ENCODE measurements at regions not wholly inside any gene's neighbourhood (a gene's known extent, or its start where the extent isn't known, plus 50 kb on each side); places are given as distances from the start of the nearest gene placed in this dataset.

GRCh38 chr4:24071612-24072372, 181.9 kb upstream of the PPARGC1A start:
- no peak for TF ChIP-seq POLR2A (IDR thresholded peaks at IDR 0.05)
- TF ChIP-seq CTCF (IDR thresholded peaks at IDR 0.05 in 4 of 5, conservative IDR thresholded peaks at IDR 0.05 in 1 of 5): no peak
